HEK293 (cell line): ENCODE measurements at regions not wholly inside any gene's neighbourhood (a gene's known extent, or its start where the extent isn't known, plus 50 kb on each side); places are given as distances from the start of the nearest gene placed in this dataset.

Experiments used
- BCL11A ChIP-seq: fragments of 450-650 bp; formaldehyde crosslinking; IDR thresholded peaks from 2 replicates; pipeline ENCODE4 v1.5.1; 2016; ENCODE audit warnings: low read depth, missing biosample characterization, missing genetic modification characterization
- ZNF174 ChIP-seq: fragments of 450-650 bp; formaldehyde crosslinking; IDR thresholded peaks from 2 replicates; pipeline ENCODE4 v1.5.0; 2017; ENCODE audit warnings: missing biosample characterization, mild to moderate bottlenecking, missing genetic modification characterization
- ZNF24 ChIP-seq: fragments of 450-650 bp; formaldehyde crosslinking; IDR thresholded peaks from 2 replicates; pipeline ENCODE4 v1.5.1; 2016; ENCODE audit warnings: missing biosample characterization, missing genetic modification characterization
- ZNF324 ChIP-seq: fragments of 450-650 bp; formaldehyde crosslinking; IDR thresholded peaks from 2 replicates; pipeline ENCODE4 v1.5.1; 2016; ENCODE audit warnings: missing biosample characterization, missing genetic modification characterization
- TF ChIP-seq, protein P1 (sequence below): fragments of 450-650 bp; formaldehyde crosslinking; IDR thresholded peaks from 2 replicates; pipeline ENCODE4 v1.5.1; 2016; ENCODE audit warnings: missing biosample characterization, missing genetic modification characterization

DNA sequence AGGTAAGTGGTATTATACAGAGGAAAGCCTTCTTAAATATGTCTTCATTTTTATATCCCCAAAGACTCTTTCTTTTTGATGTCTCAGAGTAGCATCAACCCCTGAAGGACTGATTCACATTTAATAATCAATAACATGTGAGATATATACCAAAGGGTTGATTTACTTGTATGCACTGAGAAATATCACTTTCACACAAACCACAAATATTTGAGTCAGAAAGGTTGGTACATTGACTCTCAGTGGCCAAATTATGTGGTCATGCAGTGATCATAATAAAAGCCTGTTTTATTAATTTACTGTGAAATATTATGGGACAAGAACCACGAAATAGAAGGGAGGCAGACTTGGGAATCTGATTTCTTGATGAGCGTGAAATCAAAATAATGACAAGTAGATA, 329.0 kb downstream of the GBE1 start:
- TF ChIP-seq, protein P1, sequence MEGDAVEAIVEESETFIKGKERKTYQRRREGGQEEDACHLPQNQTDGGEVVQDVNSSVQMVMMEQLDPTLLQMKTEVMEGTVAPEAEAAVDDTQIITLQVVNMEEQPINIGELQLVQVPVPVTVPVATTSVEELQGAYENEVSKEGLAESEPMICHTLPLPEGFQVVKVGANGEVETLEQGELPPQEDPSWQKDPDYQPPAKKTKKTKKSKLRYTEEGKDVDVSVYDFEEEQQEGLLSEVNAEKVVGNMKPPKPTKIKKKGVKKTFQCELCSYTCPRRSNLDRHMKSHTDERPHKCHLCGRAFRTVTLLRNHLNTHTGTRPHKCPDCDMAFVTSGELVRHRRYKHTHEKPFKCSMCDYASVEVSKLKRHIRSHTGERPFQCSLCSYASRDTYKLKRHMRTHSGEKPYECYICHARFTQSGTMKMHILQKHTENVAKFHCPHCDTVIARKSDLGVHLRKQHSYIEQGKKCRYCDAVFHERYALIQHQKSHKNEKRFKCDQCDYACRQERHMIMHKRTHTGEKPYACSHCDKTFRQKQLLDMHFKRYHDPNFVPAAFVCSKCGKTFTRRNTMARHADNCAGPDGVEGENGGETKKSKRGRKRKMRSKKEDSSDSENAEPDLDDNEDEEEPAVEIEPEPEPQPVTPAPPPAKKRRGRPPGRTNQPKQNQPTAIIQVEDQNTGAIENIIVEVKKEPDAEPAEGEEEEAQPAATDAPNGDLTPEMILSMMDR (tag by site-specific recombination): no peak
- TF ChIP-seq ZNF24 (tag by site-specific recombination) (no peak), BCL11A (tag by site-specific recombination) (no peak), ZNF174 (tag by site-specific recombination) (no peak), ZNF324 (tag by site-specific recombination) (no peak)
